Small intestine (tissue), 7 donors: ENCODE measurements at regions not wholly inside any gene's neighbourhood (a gene's known extent, or its start where the extent isn't known, plus 50 kb on each side); places are given as distances from the start of the nearest gene placed in this dataset.

Experiments used
- DNase-seq, 2 donors: peaks; one replicate each; pipeline versions ENCODE4 v3.0.0 to v3.0.0-alpha.2; 2013
- FAIRE-seq: peaks from 2 replicates; lab custom pipeline; 2012; peaks lifted over from hg19 to GRCh38; lab: Jason Lieb, UNC
- H3K27ac ChIP-seq, 3 donors: one replicate each; pipeline ENCODE4 v1.5.1; 2013; ENCODE audit warnings: low read length in 2 of 3, mild to moderate bottlenecking in 2 of 3, control low read depth in 1 of 3, inconsistent platforms in 1 of 3, low read depth in 1 of 3, moderate library complexity in 1 of 3
- H3K27me3 ChIP-seq, 3 donors: one replicate each; pipeline ENCODE4 v1.6.1; 2013; ENCODE audit warnings: low read length in 3 of 3, inconsistent platforms in 1 of 3; ENCODE audit not compliant: control insufficient read depth in 3 of 3, insufficient read depth in 3 of 3
- H3K36me3 ChIP-seq, 3 donors: one replicate each; pipeline ENCODE4 v1.6.1; 2013; ENCODE audit warnings: low read length in 3 of 3, inconsistent platforms in 1 of 3, low read depth in 1 of 3, mild to moderate bottlenecking in 1 of 3, moderate library complexity in 1 of 3; ENCODE audit not compliant: control insufficient read depth in 3 of 3, insufficient read depth in 2 of 3
- H3K4me1 ChIP-seq, 3 donors: one replicate each; pipeline ENCODE4 v1.6.1; 2013; ENCODE audit warnings: low read length in 2 of 3, inconsistent platforms in 1 of 3, low read depth in 1 of 3, mild to moderate bottlenecking in 1 of 3, moderate library complexity in 1 of 3; ENCODE audit not compliant: control insufficient read depth in 3 of 3, insufficient read depth in 2 of 3
- H3K4me3 ChIP-seq, 3 donors: one replicate each; pipeline ENCODE4 v1.5.1; 2013; ENCODE audit warnings: low read length in 3 of 3, control low read depth in 1 of 3, inconsistent platforms in 1 of 3, low read depth in 1 of 3, mild to moderate bottlenecking in 1 of 3, moderate library complexity in 1 of 3
- H3K9me3 ChIP-seq, 2 donors: one replicate each; pipeline ENCODE4 v1.6.1; 2013; ENCODE audit warnings: low read depth in 1 of 2, low read length in 1 of 2; ENCODE audit not compliant: control insufficient read depth in 2 of 2, insufficient read depth in 1 of 2
- WGBS, 3 donors: extraction: QIAGEN DNeasy Blood & Tissue Kit; methylation state at CpG; one replicate each; pipeline ENCODE4 v1.1.7; 2013; 5-methylcytosine and 5-hydroxymethylcytosine counted together
- donor health status: healthy with polysubstance abuse.
- donor health status: control.
- donor health status: control.
- donor health status: Bipolar disorder and iron deficiency.
- donor health status: healthy.

DNA sequence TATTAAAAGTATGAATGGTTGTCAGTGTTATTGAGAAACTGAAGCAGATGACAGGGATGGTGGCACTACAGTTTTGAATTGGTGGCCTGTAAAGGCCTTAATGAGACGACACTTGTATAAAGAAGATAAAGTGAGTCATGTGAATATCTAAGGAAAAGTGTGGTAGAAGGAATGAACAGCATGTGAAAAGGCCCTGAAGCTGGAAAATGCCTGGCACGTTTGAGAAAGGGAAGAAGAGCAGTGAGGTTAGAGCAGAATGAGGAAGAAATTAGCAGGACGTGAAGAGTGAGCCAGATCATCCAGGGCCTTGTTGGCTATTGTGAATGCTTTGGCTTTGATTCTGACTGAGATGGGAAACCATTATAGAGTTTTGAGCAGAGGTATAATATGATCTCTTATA lies 387.6 kb upstream of the DPH6 start:
- DNase-seq (no peak), FAIRE-seq (no peak)
- Histone ChIP-seq H3K27me3 (no peaks in the 10 kb centered on the region), H3K36me3 (no peaks in the 10 kb centered on the region), H3K9me3 (no peaks in the 10 kb centered on the region), H3K4me3 (no peak overlapping the region), H3K4me1 (no peaks in the 10 kb centered on the region), H3K27ac (no peak overlapping the region)
- 78 to 85% (median 80%) methylated on average over 3 of the region's 3 CpGs for WGBS, 3 donors

DNA sequence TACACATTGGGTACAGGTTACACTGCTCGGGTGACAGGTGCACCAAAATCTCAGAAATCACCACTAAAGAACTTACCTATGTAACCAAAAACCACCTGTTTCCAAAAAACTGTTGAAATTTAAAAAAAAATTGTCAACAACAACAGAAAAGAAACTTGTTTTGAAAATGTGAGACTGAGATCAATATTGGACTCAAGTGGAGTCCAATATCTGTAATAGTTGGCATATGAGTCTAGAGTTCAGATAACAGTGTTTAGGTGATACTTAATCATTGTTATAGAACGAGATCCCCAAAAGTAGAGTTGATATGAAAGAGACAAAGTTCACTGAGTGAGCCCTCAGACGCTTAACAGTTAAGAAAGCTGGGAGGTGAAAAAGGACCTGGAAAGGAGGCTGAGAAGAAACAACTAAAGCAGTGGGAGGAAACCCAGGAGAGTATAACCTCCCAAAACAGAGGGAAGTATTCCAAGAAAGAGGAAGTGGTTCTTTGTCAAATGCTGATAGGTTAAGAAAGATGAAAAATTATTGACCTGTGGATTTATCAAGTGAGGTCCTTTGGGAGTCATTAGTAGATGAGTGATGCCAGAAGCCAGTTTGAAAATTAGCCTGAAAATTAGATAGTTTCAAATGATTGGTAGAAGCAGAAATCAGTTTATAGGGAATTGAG lies 388.6 kb upstream of the DPH6 start:
- Histone ChIP-seq H3K9me3 (no peaks in the 10 kb centered on the region), H3K27me3 (no peaks in the 10 kb centered on the region), H3K4me1 (no peaks in the 10 kb centered on the region), H3K4me3 (no peak overlapping the region), H3K27ac (no peak overlapping the region), H3K36me3 (no peaks in the 10 kb centered on the region)
- peak in 1 of 2 donors; percentile 0 for DNase-seq
- FAIRE-seq: no peak
- 36 to 67% (median 50%) methylated on average over 3 of the region's 3 CpGs for WGBS, 3 donors

DNA sequence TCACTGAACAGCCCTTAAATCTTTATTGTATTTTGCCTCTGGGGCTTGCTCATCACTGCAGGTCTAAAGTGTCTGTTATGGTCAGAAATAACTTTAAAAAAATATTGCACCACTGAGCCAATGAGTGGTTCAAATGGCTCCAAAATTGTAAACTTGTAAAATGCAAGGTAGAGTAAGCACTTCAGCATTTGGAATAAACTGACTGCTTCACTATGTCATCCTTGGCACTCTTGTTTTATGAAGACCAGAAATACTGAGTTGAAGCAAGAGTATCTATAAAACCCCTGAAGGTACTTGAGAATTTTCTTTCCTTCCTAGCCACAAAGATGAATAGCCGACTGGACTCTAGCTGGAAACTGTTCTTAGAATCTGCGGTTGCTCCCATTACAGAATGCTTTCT lies 390.3 kb upstream of the DPH6 start:
- Histone ChIP-seq H3K36me3 (no peaks in the 10 kb centered on the region), H3K27me3 (no peaks in the 10 kb centered on the region), H3K4me1 (no peaks in the 10 kb centered on the region), H3K9me3 (no peaks in the 10 kb centered on the region), H3K4me3 (no peak overlapping the region), H3K27ac (no peak overlapping the region)
- no peak for DNase-seq
- 95 to 100% (median 97%) methylated on average over 2 of the region's 2 CpGs for WGBS, 3 donors
- no peak for FAIRE-seq

DNA sequence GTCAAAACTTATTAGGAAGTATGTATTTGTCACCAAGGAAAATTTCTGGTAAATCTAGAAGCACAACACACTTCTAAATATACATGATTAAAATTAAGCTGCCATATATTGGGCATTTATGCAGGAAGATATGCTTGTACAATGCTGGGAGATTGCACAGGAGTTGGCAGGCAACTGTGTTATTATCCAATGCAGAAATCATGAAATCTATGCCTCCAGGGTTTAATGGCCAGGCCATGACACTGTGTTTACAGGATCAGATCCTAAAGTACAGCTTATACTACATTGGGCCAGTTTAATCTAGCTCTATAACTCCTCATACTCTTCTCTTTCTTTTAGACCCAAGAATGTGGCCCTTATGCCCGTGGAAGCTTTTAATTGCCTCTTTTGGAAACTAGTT lies 391.4 kb upstream of the DPH6 start:
- no peaks in the 10 kb centered on the region for H3K9me3 ChIP-seq
- no peaks in the 10 kb centered on the region for H3K27me3 ChIP-seq
- no peaks in the 10 kb centered on the region for H3K4me1 ChIP-seq
- H3K27ac ChIP-seq: no peak overlapping the region
- 72 to 76% (median 72%) methylated on average over 1 of the region's 1 CpG for WGBS, 3 donors
- no peak overlapping the region for H3K4me3 ChIP-seq
- no peaks in the 10 kb centered on the region for H3K36me3 ChIP-seq
- FAIRE-seq: no peak
- DNase-seq: no peak

DNA sequence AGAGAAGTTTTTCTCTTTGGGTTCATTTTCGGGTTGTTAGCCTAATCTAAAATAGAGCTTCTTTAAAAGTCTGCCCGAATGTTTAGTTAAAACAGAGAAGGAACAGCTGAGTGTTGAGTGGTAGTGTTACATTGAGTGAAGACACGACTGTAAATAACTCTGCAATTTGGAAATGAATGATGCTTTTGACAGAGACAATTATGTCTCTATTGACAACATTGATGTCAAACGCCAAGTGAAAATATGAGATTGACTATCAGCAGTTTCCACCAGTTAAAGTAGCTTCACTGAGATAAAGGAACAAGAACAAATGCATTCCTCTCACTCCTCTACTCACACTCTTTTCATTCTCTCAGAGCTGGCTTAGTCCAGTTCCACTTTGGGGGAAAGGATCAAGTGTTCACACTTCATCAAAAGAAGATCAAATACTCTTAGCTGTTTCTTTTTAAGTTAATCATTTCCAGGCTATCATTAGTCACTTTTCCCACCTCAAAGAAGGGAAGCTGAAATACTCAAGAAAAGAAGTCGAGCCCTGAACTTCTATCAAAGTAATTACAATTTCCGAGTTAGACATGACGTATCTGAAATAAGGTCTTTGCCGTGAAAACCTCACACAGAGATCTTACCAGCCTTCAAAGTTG lies 399.1 kb upstream of the DPH6 start:
- Histone ChIP-seq H3K27ac (no peak overlapping the region), H3K4me1 (no peaks in the 10 kb centered on the region), H3K36me3 (no peaks in the 10 kb centered on the region), H3K27me3 (no peaks in the 10 kb centered on the region), H3K4me3 (no peak overlapping the region), H3K9me3 (no peaks in the 10 kb centered on the region)
- no peak for FAIRE-seq
- DNase-seq: no peak
- WGBS, 3 donors: 72 to 74% (median 73%) methylated on average over 8 of the region's 8 CpGs

DNA sequence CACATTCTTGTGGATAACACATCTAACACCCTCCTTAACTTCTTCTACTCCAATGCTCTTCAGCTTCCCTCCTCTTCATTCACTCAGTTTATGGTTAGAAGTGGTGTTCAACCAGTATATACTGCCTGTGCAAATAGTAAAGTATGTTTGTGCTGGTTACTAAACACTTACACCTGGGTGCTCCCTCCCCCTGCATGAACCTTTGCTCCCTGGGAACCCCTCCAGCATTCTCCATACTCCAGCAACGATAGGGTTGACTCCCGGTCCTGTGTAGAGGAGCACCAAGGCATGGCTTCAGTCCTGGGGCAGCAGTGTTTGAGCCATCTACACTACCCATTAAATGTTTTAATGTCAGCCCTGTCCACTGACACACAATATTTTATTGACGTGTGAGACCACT lies 407.5 kb upstream of the DPH6 start:
- Histone ChIP-seq H3K27me3 (no peaks in the 10 kb centered on the region), H3K4me3 (no peak overlapping the region), H3K36me3 (no peaks in the 10 kb centered on the region), H3K9me3 (no peaks in the 10 kb centered on the region), H3K27ac (no peak overlapping the region), H3K4me1 (no peaks in the 10 kb centered on the region)
- FAIRE-seq (no peak), DNase-seq (peak in 1 of 2 donors; percentile 3)
- WGBS, 3 donors: 53 to 78% (median 58%) methylated on average over 3 of the region's 3 CpGs

DNA sequence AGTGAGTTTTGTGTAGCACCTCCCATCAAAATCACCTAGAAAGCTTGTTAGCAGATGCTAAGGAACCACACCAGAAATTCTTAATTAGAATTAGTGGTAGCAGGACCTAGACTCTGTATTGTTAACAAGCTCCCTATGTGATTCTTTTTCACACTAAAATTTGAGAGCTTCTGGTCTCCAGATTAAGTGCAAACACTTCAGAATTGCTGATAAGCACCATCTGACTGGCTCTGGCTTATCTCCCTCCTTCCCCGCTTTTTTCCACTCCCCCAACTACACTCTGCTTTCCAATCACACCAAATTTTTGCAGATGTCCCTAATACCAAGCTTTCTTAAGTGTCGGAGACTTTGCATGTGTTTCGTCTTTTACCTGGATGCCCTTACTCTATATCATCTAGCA lies 410.1 kb upstream of the DPH6 start:
- no peaks in the 10 kb centered on the region for H3K4me1 ChIP-seq
- H3K27me3 ChIP-seq: no peaks in the 10 kb centered on the region
- no peak overlapping the region for H3K27ac ChIP-seq
- H3K4me3 ChIP-seq: no peak overlapping the region
- no peaks in the 10 kb centered on the region for H3K36me3 ChIP-seq
- DNase-seq (no peak), FAIRE-seq (no peak)
- WGBS, 3 donors: 43 to 50% (median 48%) methylated on average over 3 of the region's 3 CpGs
- no peaks in the 10 kb centered on the region for H3K9me3 ChIP-seq

DNA sequence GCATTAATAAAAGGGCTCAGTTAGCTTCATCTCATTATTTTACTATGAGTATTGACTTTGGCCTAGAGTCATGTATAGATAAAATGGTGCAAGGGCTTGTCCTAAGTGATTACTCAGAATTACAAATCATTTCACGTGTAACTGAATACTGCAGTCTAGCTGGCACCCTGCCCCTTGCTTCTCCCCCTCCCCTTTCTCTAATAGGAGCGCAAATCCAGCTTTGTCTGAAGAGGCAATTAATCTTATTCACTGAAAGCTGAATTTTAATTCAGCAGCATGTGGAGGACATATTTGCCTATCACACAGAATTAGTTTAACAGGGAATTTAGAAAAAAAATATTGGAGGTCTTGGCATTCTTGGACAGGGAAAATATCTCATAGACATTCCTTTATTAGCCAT lies 412.1 kb upstream of the DPH6 start:
- Histone ChIP-seq H3K4me3 (no peak overlapping the region), H3K9me3 (no peaks in the 10 kb centered on the region), H3K36me3 (no peaks in the 10 kb centered on the region), H3K4me1 (no peaks in the 10 kb centered on the region), H3K27me3 (no peaks in the 10 kb centered on the region), H3K27ac (no peak overlapping the region)
- FAIRE-seq (no peak), DNase-seq (no peak)
- WGBS, 3 donors: 46 to 55% (median 50%) methylated on average over 2 of the region's 2 CpGs

DNA sequence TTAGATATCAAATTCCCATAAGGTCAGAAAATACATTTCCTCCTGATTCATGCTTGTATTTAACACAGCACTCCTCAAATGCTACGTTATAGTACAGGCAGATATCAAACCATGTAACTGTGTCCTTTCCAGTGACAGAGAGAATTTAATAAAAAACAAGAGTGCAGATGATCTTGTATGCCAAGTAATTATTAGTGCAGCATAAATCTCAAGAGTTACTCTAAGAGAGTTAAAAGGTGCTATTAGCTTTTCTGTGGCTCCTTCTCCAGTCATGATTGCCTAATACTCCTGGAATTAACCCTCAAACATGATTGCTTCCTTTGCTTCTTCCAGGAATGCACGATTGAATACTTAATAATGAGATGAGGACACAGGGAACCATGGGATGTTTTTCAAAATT lies 413.0 kb upstream of the DPH6 start:
- Histone ChIP-seq H3K9me3 (no peaks in the 10 kb centered on the region), H3K36me3 (no peaks in the 10 kb centered on the region), H3K4me3 (no peak overlapping the region), H3K27me3 (no peaks in the 10 kb centered on the region), H3K4me1 (no peaks in the 10 kb centered on the region), H3K27ac (no peak overlapping the region)
- DNase-seq (no peak), FAIRE-seq (no peak)
- 39 to 48% (median 40%) methylated on average over 2 of the region's 2 CpGs for WGBS, 3 donors
